Stimulated activated effector memory CD8-positive, alpha-beta T cell treated with anti-CD3 and anti-CD28 coated beads, Interleukin-12 subunit alpha, Interleukin-12 subunit beta, amount 100 ng/mL, for 72 hours (primary cell): ENCODE measurements at regions not wholly inside any gene's neighbourhood (a gene's known extent, or its start where the extent isn't known, plus 50 kb on each side); places are given as distances from the start of the nearest gene placed in this dataset.

ENCODE experiments used
- ATAC-seq: fragments of 150-1000 bp; cut with Tn5 transposase; 2 replicates; pipeline ENCODE4 v1.10.0; 2021
- DNase-seq, 2 donors: peaks; one replicate each; pipeline ENCODE4 v3.0.0; 2021 to 2022; ENCODE audit warnings: low spot score in 2 of 2
- H3K27ac Mint-ChIP-seq: one replicate; pipeline ENCODE4 v1.8.0; 2022; ENCODE audit warnings: mild to moderate bottlenecking, mixed read lengths
- H3K36me3 Mint-ChIP-seq: one replicate; pipeline ENCODE4 v1.8.0; 2022; ENCODE audit warnings: mild to moderate bottlenecking, mixed read lengths
- H3K4me1 Mint-ChIP-seq: one replicate; pipeline ENCODE4 v1.8.0; 2022; ENCODE audit warnings: mixed read lengths
- H3K4me3 Mint-ChIP-seq: one replicate; pipeline ENCODE4 v1.8.0; 2022; ENCODE audit warnings: mild to moderate bottlenecking, mixed read lengths
- H3K9me3 Mint-ChIP-seq: one replicate; pipeline ENCODE4 v1.8.0; 2022; ENCODE audit warnings: mixed read lengths

DNA sequence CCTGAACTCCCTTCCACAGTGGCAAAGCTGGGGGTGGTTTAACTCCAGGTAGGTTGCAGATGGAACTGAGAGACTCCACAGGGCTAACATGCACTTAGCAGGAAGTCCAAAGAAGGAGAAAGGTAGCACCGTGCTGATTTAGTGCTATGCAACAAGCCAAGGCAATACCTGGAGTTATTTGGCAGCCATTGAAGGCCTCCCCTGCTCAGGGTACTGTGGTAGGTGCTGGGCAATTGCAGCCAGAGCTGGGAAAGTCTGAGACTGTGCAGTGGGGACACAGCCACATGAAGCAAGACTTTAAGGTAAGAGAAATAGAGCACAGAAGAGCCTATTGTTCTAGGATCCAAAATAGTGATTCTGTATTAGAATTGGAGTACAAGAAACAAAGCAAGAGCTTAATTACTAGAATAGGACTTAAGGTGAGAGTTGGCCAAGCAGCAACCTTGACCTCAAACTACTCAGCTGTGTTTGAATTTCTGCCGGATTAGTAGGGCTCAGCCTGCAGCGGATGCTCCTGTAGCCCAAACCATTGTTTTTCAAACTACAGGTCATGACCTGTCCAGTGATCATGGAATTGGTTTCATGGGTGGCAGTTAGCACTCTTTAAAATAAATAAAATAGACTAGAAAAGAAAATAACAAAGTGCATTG, 80.8 kb upstream of the STMND1 start:
- ATAC-seq = peak; percentile 28
- H3K4me1 Mint-ChIP-seq = no peaks in the 10 kb centered on the region

DNA sequence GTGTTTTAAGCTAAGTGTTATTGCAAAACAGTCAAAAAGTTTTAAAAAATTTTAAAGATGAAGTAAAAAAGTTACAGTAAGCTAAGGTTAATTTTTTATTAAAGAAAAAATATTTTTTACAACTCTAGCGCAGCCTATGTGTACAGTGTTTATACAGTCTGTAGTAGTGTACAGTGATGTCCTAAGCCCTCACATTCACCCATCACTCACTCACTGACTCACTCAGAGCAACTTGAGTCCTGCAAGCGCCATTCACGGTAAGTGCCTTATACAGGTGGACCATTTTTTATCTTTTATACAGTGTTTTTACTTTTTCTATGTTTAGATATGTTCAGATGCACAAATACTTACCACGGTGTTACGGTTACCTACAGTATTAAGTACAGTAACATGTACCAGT, 83.4 kb upstream of the STMND1 start:
- peaks cover 5% of the 10 kb centered on the region for H3K36me3 Mint-ChIP-seq
- H3K27ac Mint-ChIP-seq = no peak overlapping the region
- no peak for ATAC-seq
- H3K4me3 Mint-ChIP-seq = no peak overlapping the region
- peaks cover 11% of the 10 kb centered on the region for H3K4me1 Mint-ChIP-seq
- H3K9me3 Mint-ChIP-seq = no peaks in the 10 kb centered on the region
- DNase-seq = no peak

More for the DNA sequence above, 80.8 kb upstream of the STMND1 start:
- Mint-ChIP-seq H3K27ac (no peak overlapping the region), H3K4me3 (no peak overlapping the region), H3K9me3 (peaks cover 7% of the 10 kb centered on the region), H3K36me3 (no peaks in the 10 kb centered on the region)
- no peak for DNase-seq

DNA sequence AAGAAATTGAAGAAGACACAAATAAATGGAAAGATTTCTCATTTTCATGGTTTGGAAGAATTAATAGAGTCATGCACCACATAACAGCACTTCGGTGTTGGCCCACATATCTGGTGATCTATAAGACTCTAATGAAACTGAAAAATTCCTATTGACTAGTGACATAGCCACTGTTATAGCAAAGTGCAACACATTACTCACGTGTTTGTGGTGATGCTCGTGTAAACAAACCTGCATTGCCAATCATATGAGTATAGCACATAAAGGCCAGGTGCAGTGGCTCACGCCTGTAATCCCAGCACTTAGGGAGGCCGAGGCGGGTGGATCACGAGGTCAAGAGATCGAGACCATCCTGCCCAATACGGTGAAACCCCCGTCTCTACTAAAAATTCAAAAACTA, 84.4 kb upstream of the STMND1 start:
- Mint-ChIP-seq H3K36me3 (peaks cover 5% of the 10 kb centered on the region), H3K27ac (no peak overlapping the region), H3K4me1 (peaks cover 11% of the 10 kb centered on the region), H3K4me3 (no peak overlapping the region), H3K9me3 (no peaks in the 10 kb centered on the region)
- DNase-seq = no peak
- ATAC-seq = no peak

DNA sequence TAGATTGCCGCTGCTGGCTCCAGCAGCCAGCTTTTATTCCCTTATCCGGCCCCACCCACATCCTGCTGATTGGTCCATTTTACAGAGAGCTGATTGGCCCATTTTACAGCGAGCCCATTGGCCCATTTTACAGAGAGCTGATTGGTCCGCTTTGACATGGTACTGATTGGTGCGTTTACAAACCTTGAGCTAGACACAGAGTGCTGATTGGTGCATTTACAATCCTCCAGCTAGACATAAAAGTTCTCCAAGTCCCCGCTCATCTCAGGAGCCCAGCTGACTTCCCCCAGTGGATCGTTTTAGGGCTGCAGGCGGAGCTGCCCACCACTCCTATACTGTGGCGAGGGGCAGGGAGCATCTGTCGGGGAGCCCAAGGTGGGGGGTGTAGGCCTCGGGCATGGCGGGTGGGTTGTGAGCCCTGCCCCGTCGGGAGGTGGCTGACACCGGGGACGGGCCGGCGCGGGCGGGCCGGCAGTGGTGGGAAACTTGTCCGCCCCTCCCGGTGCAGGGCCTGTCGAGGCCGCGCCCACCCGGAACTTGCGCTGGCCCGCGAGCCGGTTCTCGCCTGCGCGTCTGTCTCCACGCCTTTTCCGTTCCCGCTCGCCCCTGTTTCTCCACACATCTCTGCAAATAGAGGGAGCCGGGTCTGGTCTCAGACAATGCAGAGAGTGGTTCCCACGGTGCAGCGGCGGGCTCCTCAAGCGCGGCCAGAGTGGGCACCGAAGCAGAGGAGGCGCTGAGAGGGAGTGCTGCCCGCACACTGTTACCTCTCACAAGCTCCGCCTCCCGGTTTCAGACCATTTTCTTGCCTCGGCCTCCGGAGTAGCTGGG, 86.1 kb upstream of the STMND1 start:
- H3K4me1 Mint-ChIP-seq = peaks cover 11% of the 10 kb centered on the region
- peak overlapping the region; percentile 58 for H3K4me3 Mint-ChIP-seq
- ATAC-seq = peak; percentile 51
- H3K9me3 Mint-ChIP-seq = no peaks in the 10 kb centered on the region
- peaks cover 5% of the 10 kb centered on the region for H3K36me3 Mint-ChIP-seq
- no peak overlapping the region for H3K27ac Mint-ChIP-seq
- peak; percentile 7 to 58 for DNase-seq

DNA sequence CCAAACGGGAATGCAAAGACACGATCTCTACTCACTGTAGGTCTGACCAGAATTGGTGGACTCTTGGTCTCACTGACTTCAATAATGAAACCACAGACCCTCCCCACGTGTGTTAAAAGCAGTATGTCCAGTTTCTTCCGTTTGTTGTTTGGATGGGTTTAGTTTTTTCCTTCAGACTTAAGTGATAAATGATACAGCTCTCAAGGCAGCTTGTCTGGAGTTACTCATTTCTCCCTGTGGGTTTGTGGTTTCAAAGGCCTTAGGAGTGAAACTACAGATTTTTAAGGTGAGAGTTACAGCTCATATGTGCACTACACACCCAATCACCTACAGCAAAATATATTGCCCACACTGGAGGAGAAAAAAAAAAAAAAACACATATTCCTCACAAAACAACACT, 86.7 kb upstream of the STMND1 start:
- ATAC-seq = peak; percentile 98
- Mint-ChIP-seq H3K4me1 (peaks cover 11% of the 10 kb centered on the region), H3K9me3 (no peaks in the 10 kb centered on the region), H3K27ac (no peak overlapping the region), H3K36me3 (peaks cover 5% of the 10 kb centered on the region), H3K4me3 (peak overlapping the region; percentile 58)
- peak; percentile 2 to 58 for DNase-seq

DNA sequence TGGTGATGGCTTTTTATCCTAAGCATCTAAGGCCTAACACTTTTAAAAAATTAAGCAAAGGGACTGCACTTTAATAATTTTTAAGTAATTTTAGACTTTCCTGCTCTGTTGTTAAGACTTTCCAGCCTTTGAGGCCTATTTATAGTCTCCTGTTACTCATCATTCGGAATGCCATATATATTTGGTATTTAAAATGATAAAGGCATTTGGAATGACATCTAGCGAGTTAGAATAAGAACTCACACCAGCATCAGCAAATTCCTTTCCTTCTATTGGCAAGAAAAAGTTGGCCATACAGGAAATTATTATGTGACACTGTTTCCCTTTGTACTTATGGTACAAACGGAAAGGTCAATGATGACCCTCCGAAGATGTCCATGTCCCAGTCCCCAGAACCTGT, 88.1 kb upstream of the STMND1 start:
- no peak for ATAC-seq
- Mint-ChIP-seq H3K27ac (no peak overlapping the region), H3K9me3 (peaks cover 2% of the 10 kb centered on the region), H3K36me3 (peaks cover 5% of the 10 kb centered on the region), H3K4me1 (peaks cover 11% of the 10 kb centered on the region), H3K4me3 (no peak overlapping the region)
- DNase-seq = no peak

DNA sequence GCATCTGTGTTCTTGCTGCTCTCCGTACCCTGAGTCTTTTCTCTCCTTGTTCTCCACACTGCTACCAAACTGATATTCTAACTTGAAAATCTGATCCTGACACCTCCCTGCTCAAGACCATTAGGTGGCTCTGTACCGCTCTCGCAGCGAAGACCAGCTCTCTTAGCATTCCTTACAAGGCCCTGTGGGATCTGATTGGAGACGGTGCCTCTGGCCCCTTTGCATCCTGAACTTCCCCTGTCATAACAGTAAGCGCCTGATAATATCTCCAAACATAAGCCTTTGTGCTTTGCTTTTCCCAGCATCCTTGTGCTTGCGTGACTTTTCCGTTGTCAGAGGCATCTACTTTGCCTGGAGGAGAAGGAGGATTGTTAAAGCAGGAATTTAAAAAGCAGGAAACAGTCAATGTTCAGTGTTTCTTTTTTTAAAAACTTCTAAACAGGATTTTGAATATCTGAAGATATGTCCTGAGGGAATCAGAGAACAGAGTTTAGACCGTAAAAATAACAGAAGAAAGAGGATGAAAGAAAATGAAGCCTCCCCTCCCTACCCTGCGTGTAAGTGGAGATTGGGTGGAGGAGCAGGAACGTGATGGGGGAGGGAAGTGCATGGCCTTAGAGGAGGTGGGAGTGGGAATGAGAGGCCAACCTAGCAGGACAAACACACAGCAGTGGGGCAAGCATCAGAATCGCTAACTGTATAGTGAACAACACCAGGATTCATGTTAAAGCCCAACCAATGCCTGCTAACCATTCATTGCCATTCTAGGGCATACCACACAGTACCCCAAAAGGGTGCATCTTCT, 89.2 kb upstream of the STMND1 start:
- Mint-ChIP-seq H3K36me3 (peaks cover 5% of the 10 kb centered on the region), H3K4me1 (peaks cover 11% of the 10 kb centered on the region), H3K9me3 (peaks cover 7% of the 10 kb centered on the region), H3K27ac (no peak overlapping the region), H3K4me3 (no peak overlapping the region)
- ATAC-seq = no peak
- no peak for DNase-seq

DNA sequence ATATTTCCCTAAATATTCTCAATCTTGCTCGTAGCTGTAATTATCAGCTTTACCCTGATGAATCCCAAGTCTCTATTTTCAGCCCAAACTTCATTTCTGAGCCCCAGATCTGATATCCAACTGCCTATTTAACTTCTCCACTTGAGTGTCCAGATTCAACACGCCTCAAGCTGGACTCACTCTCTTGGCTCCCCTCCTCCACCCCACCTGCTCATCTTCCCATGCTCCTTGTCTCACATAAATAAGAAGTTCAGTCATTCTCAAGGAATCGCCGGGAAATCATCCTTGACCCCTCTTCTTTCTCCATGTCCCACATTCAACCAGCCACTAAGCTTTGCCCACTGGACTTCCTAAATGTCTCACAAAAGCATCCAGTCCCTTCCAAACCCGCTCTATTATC, 89.9 kb upstream of the STMND1 start:
- ATAC-seq (no peak), DNase-seq (no peak)
- H3K9me3 Mint-ChIP-seq = peaks cover 7% of the 10 kb centered on the region
- H3K4me3 Mint-ChIP-seq = no peak overlapping the region
- peaks cover 5% of the 10 kb centered on the region for H3K36me3 Mint-ChIP-seq
- peaks cover 11% of the 10 kb centered on the region for H3K4me1 Mint-ChIP-seq
- H3K27ac Mint-ChIP-seq = no peak overlapping the region

DNA sequence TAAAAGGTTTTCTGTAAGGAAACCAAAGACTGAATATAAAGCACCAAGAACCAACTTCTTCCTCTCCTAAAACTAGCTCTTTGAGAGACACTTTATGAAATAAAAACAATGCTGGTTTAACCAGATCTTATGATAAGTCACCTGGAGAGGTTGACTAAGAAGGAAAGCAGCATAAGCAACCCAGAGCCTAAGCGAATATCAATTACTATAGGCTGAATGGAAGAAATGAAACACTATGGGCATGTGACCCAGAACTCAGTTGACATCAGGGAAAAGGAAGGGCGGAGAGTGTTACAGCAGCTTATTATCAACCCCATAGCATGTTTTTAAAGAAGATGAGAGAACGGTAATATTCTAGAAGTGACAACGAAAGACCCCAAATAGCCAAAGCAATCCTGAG, 94.1 kb upstream of the STMND1 start:
- H3K9me3 Mint-ChIP-seq = peaks cover 7% of the 10 kb centered on the region
- no peak overlapping the region for H3K27ac Mint-ChIP-seq
- no peak overlapping the region for H3K4me3 Mint-ChIP-seq
- H3K36me3 Mint-ChIP-seq = no peaks in the 10 kb centered on the region
- ATAC-seq (peak; percentile 26), DNase-seq (no peak)
- H3K4me1 Mint-ChIP-seq = no peaks in the 10 kb centered on the region

DNA sequence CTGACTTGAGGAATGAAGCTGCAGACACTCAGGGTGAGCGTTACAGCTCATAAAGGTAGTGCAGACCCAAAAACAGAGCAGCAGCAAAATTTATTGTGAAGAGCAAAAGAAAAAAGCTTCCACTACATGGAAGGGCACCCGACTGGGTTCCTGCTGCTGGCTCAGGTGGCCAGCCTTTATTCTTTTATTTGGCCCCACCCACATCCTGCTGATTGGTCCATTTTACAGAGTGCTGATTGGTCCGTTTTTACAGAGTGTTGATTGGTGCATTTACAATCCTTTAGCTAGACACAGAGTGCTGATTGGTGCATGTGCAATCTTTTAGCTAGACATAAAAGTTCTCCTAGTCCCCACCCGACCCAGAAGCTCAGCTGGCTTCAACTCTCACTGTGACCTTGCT, 95.3 kb upstream of the STMND1 start:
- H3K4me3 Mint-ChIP-seq = no peak overlapping the region
- H3K36me3 Mint-ChIP-seq = no peaks in the 10 kb centered on the region
- peaks cover 7% of the 10 kb centered on the region for H3K9me3 Mint-ChIP-seq
- ATAC-seq (no peak), DNase-seq (no peak)
- no peak overlapping the region for H3K27ac Mint-ChIP-seq
- no peaks in the 10 kb centered on the region for H3K4me1 Mint-ChIP-seq

DNA sequence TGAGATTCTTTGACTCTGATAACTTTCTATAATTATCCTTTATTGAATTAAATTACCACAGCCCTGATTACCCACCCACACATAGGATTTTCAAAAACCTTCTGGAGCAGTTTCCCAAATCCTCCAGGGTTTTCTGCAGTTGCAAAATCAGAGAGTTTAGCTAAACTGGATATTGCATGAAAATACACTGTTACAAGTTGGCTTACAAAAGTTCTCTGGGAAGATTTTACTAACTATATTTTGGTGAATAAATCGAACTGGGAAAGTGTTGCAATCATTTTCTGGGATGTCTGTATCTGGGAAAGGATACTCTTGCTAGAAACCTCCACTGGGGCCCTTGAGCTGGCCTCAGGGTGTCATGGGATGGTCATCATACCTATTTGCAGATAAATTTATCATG, 97.6 kb upstream of the STMND1 start:
- Mint-ChIP-seq H3K9me3 (peaks cover 6% of the 10 kb centered on the region), H3K27ac (no peak overlapping the region), H3K4me1 (no peaks in the 10 kb centered on the region), H3K4me3 (no peak overlapping the region), H3K36me3 (no peaks in the 10 kb centered on the region)
- DNase-seq (no peak), ATAC-seq (no peak)

DNA sequence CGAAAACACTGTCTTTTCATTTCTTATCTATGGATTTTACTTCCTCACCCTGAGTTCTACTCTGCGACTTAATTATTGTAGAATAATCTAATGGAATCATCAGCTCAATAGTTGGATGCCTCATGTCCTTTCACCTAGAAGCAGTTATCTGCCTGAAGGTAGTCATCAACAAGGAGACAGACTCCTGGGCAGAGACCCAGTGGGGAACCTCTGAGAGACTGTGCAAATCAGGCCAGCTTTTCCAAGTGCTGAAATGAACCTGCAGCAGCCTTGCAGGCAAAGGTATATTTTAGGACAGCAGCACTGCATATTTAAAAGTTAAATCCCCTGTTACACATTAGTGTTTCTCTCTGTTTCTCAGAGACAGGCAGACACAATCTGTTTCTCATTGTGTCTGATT, 99.7 kb upstream of the STMND1 start:
- Mint-ChIP-seq H3K9me3 (no peaks in the 10 kb centered on the region), H3K27ac (no peak overlapping the region), H3K4me1 (no peaks in the 10 kb centered on the region), H3K4me3 (no peak overlapping the region), H3K36me3 (no peaks in the 10 kb centered on the region)
- ATAC-seq = no peak
- DNase-seq = no peak

DNA sequence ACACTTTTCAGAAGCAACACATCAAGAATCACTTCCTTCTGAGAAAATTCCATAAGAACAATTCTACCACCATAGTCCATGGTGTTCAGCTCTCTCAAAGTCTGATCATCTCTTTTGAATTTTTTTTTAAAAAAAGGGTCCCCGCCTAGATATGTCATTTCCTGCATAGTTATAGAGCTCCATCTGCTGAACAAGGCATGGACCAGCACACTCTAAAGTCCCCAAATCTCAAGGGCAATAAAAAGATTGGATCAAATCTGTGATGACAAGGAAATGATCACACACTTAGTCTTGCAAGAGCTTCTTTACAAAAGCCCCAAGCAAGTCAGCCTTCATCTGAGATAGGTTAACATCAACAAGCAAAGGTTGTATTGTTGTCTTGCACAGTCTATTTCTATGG, 100.7 kb upstream of the STMND1 start:
- Mint-ChIP-seq H3K4me3 (no peak overlapping the region), H3K9me3 (no peaks in the 10 kb centered on the region), H3K4me1 (no peaks in the 10 kb centered on the region), H3K36me3 (no peaks in the 10 kb centered on the region), H3K27ac (no peak overlapping the region)
- DNase-seq (no peak), ATAC-seq (no peak)

DNA sequence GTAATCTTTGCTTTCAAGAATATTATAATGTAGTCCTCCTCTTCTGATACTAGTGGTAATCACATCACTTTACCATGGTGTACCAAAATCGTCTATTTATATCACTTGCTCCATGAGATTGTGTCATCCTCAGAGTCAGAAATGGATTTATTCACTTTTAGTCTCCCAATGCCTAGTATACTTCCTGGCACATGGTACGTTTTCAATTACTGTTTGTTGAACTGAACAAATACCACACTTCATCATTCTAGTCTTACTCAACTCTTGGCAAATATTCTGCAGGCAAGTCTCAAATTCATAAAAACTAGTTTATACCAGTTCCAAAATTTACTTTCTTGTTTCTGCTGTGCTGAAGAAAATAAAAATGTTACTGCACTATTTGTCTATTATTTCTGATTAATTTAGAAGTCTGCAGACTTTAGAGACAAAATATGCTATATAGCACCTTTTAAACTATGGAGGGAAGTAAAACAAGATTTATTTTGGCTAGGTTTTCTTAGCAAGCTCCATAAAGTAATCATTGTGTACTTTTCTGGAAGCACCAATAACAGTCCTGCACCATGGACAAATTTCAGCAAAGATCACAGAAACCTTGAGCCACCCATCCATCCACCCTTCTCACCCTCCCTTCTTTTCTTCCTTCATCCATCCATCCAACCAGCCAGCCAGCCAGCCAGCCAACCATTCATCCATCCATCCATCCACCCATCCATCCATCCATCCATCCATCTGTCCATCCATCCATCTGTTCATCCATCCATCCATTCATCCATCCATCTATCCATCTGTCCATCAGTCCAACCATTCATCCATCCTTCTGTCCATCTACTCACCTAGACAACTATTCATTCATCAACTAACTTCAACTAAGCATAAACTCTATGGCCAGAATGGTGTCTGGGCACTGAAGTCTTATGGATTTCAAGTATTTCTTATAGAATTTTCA, 102.1 kb upstream of the STMND1 start:
- DNase-seq (no peak), ATAC-seq (no peak)
- Mint-ChIP-seq H3K4me1 (no peaks in the 10 kb centered on the region), H3K27ac (no peak overlapping the region), H3K36me3 (no peaks in the 10 kb centered on the region), H3K9me3 (no peaks in the 10 kb centered on the region), H3K4me3 (no peak overlapping the region)

DNA sequence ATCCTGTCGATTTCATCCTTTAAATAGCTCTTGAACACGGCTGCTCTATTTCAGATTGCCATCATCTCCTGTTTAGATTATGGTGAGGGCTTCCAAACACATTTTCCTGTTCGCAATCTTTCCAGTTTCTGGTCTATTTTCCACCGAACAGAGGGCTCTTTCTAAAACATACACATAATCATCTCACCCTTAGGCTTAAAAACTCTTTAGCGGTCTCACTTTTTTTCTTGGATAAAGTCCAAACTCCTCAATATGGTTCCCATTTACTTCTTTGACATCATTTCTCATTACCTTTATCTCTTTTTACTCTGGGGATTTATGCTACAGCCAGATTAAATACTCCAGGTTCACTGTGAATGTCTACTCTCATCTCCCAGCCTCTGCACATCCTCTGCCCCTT, 103.4 kb upstream of the STMND1 start:
- no peak for ATAC-seq
- H3K27ac Mint-ChIP-seq = no peak overlapping the region
- no peaks in the 10 kb centered on the region for H3K36me3 Mint-ChIP-seq
- no peak overlapping the region for H3K4me3 Mint-ChIP-seq
- DNase-seq = no peak
- no peaks in the 10 kb centered on the region for H3K4me1 Mint-ChIP-seq
- no peaks in the 10 kb centered on the region for H3K9me3 Mint-ChIP-seq
